NOMO-1 treated with dmso at 0.1 percent for 144 hours (cell line): ENCODE measurements at regions not wholly inside any gene's neighbourhood (a gene's known extent, or its start where the extent isn't known, plus 50 kb on each side); places are given as distances from the start of the nearest gene placed in this dataset.

ENCODE experiments used
- DNase-seq: peaks from one replicate; lab custom pipeline; 2025; ENCODE audit not compliant: unreplicated experiment; lab: John Stamatoyannopoulos, UW

- DNase-seq, result no peak
Measured at GRCh38 chr5:8756498-8757084, 789.3 kb downstream of the SEMA5A start.

- DNase-seq, result no peak
Measured at GRCh38 chr5:8765886-8766285, 780.0 kb downstream of the SEMA5A start.

- no peak for DNase-seq
Measured at GRCh38 chr5:8766448-8766847, 779.4 kb downstream of the SEMA5A start.

- no peak for DNase-seq
Measured at GRCh38 chr5:8767111-8767510, 778.8 kb downstream of the SEMA5A start.

GRCh38 chr5:8767746-8768145, 778.1 kb downstream of the SEMA5A start:
- DNase-seq, result no peak

GRCh38 chr5:8769631-8770030, 776.2 kb downstream of the SEMA5A start:
- DNase-seq, result no peak

- no peak for DNase-seq
Measured at GRCh38 chr5:8770431-8770830, 775.4 kb downstream of the SEMA5A start.

- DNase-seq, result no peak
Measured at GRCh38 chr5:8773046-8773615, 772.7 kb downstream of the SEMA5A start.

- DNase-seq, result no peak
Measured at GRCh38 chr5:8784692-8785091, 761.2 kb downstream of the SEMA5A start.

- no peak for DNase-seq
Measured at GRCh38 chr5:8788246-8788645, 757.6 kb downstream of the SEMA5A start.

- no peak for DNase-seq
Measured at GRCh38 chr5:8805653-8806052, 740.2 kb downstream of the SEMA5A start.

- no peak for DNase-seq
Measured at GRCh38 chr5:8807636-8808035, 738.2 kb downstream of the SEMA5A start.

- no peak for DNase-seq
Measured at GRCh38 chr5:8811581-8811980, 734.3 kb downstream of the SEMA5A start.

GRCh38 chr5:8813180-8813579, 732.7 kb downstream of the SEMA5A start:
- DNase-seq, result no peak

- no peak for DNase-seq
Measured at GRCh38 chr5:8814105-8814504, 731.8 kb downstream of the SEMA5A start.

- DNase-seq, result no peak
Measured at GRCh38 chr5:8824371-8824770, 721.5 kb downstream of the SEMA5A start.

- no peak for DNase-seq
Measured at GRCh38 chr5:8825139-8825757, 720.6 kb downstream of the SEMA5A start.

- DNase-seq, result no peak
Measured at GRCh38 chr5:8826508-8826907, 719.4 kb downstream of the SEMA5A start.

- DNase-seq, result no peak
Measured at GRCh38 chr5:8827696-8828095, 718.2 kb downstream of the SEMA5A start.

GRCh38 chr5:8828596-8829322, 717.1 kb downstream of the SEMA5A start:
- no peak for DNase-seq

- no peak for DNase-seq
Measured at GRCh38 chr5:8829323-8830029, 716.4 kb downstream of the SEMA5A start.

GRCh38 chr5:8831251-8831650, 714.6 kb downstream of the SEMA5A start:
- no peak for DNase-seq
